GM21786 (cell line): ENCODE measurements at regions not wholly inside any gene's neighbourhood (a gene's known extent, or its start where the extent isn't known, plus 50 kb on each side); places are given as distances from the start of the nearest gene placed in this dataset.
"Not testable (repeated sequence)": the region's sequence is repeated elsewhere in the genome, so short reads cannot be mapped to it uniquely, and the experiment has no call there.

Experiments
- ATAC-seq: cut with Tn5 transposase; IDR thresholded peaks from one replicate; pipeline ENCODE4 v1.9.1; 2021; ENCODE audit not compliant: unreplicated experiment

DNA sequence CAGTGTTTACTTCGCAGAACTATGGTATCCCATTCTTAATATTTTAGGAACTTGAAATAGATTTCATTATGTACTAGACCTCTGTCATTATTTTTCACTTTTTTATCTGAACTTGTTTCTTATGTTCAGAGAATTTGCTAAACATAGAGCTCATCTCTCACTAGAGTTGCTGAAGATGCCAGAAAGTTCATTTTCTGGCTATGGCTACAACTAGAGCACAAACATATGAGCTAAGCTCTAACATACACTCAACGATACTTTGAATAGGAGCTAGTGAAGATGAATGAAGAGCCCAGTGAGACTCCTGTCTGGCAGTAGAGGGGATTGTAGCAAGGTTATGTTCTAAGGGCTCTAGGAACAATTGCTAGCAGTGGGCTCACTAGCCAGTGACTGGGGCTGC is 582.2 kb downstream of the KIF4B start:
- no peak for ATAC-seq

DNA sequence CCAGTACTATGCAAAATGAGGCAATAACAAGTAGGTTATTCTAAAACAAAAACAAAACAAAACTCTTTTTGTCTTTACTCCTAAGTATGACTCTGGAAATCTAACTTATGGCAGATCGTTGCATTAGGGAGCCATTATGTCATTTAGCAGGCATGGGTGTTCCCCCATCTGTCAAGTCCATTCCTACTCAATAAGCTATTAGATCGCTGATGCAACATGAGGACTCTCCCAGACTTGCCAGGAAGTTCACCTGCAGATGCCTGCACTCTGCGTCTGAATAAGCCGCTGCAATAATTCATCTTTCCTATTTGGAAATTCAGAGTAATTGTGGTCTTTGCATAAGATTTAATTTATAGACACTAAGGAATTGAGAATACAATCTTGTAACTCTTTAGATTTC is 585.0 kb downstream of the KIF4B start:
- no peak for ATAC-seq

DNA sequence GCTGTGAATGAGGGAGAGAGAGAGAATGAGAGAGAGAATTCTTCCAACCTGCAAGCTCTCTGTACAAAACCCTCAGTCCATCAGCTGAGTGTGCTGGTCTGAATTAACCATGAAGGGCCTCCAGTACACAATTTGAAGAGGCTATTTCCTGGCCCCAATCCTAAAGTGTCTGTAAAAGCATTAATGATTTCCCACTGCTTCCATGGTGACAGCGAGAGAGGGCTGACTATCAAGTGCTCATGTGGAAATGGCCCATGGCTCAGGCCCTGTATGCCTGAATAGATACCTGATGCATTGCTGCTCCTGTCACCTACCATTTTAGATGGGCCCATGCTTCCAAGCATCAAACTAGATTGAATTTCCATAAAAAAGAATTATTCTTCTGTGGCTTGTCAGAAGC is 592.4 kb downstream of the KIF4B start:
- no peak for ATAC-seq

GRCh38 chr5:155616779-155617392 is 603.3 kb downstream of the KIF4B start:
- peak; percentile 78 for ATAC-seq

- ATAC-seq, result no peak
These were observed 606.1 kb downstream of the KIF4B start for GRCh38 chr5:155619688-155620087.

- no peak for ATAC-seq
These were observed 607.4 kb downstream of the KIF4B start for GRCh38 chr5:155620821-155621410.

DNA sequence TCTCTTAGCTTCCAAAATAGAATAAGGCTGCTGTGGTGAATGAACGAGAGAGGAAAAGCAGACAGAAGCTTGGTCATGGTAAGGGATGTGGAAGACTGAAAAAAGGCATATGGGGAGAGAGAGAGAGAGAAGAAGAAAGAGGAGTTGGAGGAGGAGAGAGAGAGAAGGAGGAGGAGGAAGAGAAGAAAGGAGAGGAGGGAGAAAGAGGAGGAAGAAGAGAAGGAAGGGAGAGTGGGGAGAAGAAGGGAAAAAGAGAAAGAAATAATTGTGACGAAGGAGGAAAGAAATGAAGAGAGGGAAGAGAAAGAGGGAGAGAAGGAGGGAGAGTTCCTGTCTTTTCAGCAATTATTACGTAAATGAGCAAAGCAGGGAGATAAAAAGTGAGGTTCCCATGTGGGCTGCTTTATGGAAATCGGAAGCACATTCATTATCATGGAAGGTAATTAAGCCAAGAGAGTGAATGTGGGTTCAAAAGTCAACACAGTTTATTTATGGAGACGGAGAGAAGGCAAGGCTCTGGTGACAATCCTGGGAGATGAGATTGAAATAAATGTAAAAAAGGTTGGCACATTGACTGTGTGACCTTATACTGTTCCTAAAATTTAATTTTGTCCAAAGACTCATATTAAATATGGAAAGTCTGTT is 611.2 kb downstream of the KIF4B start:
- no peak for ATAC-seq

DNA sequence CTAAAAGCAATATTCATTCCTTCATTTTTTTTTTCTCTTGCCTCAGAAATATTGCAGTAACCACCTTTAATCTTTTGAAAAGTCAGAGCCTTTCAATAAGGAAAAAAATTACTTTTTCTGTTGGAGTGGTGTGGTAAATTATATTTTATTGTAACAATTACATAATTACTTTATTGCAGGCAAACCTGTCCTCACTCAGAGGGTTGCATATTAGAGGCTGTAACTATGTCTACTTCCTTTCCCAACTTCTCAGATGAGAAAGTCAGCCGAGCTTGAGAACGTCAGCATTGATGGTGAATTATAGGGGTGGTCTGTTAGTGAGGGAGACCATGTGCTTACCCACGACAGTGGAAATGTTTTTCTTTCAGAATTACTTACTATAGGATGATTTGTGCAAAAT is 611.8 kb downstream of the KIF4B start:
- ATAC-seq, result no peak

GRCh38 chr5:155625897-155626543 is 612.5 kb downstream of the KIF4B start:
- ATAC-seq, result no peak

- no peak for ATAC-seq
These were observed 613.0 kb downstream of the KIF4B start for GRCh38 chr5:155626592-155626991.

DNA sequence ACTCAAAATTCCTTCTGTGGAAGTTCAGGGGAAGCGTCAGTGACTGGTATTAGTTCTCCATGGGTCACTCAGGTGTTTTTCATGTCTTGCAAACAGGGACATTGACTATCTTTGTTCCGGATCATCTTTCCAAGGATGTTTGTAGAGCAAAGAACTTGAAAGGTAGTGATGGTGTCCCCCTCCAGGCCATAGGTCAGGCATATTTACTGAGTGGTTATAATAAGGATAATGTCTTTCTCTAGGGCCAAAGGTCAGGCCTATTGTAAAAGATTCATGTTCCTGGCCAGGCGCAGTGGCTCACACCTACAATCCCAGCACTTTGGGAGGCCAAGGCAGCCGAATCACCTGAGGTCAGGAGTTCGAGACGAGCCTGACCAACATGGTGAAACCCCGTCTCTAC is 614.8 kb downstream of the KIF4B start:
- no peak for ATAC-seq

DNA sequence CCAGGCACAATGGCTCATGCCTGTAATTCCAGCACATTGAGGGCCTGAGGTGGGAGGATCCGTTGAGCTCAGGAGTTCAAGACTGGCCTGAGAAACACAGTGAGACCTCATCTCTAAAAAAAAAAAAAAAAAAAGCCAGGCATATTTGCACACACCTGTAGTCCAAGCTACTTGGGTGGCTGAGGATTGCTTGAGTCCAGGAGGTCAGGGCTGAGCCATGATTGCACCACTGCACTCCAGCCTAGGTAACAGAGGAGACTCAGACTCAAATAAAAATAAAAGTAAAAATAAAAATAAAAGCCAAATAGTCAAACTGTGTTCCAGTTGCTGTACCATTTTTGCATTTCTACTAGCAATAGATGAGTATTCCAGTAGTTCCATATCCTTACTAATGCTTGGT is 616.0 kb downstream of the KIF4B start:
- no peak for ATAC-seq

DNA sequence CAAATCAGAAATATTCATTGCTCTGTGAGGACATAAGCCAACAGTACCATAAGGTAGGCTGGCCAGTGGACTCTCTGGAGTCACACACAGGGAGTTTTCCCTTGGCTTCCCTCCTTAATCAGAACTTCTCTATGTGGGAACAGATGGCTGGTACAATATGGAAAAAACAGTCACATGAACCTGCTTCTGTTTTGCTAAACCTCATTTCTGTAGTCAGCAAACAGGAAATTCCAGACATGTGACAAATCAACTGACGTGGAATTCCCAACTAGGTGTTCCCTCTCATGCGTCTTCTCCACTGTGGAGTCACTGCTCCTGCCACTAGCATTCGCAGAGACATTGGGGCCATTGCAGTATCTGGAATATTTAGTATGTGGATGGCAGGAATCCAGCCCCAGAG is 617.6 kb downstream of the KIF4B start:
- ATAC-seq, result no peak

DNA sequence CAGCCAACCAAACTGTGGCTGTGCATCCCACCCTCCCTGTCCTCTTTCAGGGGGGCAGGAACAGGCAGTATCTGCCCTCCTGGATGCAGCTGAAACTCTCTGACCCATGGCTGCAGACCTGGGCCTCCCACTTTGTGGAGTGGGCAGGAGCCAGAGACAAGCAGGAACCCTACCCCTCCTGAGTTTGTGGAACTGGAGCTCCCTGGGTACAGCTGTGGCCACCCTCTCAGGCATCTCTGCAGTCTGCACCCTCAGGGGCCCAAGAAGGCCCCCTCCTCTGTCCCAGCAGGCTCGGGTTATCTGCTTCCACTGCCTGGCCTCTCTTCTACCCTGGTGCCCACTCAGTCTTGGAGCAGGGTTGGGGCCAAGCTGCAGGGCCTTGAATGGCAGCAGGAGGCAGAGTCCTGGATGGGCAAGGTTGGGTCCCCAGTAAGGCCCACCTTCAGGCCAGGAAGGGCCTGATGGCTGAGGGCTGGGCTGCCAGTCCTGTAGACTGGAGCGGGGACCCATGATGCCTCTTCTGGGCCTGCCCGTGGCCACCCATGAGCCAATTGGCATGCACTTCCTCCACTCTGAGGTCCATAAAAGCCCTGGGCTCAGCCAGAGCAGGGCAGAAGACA is 619.9 kb downstream of the KIF4B start:
- ATAC-seq, result no peak

DNA sequence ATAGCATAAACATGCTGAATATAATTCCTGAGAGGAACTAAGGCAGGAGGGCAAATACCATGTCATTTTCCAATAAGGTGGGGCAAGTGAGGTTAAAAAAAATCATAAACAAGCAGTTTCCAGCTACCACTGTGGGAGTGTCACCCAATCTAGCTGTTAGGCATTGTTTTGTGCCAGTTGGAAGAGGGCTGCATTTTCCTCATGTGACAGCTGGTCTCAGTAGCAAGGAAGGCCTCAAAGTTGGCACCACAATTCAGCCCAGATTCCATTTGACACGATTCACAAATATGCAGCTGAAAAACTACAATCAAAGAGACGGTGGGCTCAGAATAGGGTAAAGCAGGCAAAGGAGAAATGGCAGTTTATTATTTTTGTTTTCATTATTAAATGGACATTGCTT is 636.1 kb downstream of the KIF4B start:
- ATAC-seq, result no peak

DNA sequence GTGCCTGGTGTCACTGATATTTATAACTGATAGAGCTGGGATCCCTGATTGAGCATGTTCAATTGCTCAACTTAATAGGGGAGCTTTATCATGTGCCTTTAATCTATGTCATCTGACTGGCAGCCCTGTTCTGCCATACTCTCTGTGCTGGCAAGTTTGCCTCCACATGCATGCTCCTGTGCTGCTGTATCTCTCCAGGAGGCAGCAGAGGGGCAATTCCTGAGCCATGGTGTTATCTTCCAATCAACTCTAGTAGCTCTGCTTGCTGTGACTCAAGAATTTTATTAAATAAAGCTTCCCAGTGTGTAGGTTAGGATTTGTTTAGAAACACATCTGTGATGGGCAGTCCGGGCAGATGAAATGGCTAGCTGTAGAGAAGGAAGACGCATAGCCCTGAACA is 642.0 kb downstream of the KIF4B start:
- ATAC-seq, result no peak

DNA sequence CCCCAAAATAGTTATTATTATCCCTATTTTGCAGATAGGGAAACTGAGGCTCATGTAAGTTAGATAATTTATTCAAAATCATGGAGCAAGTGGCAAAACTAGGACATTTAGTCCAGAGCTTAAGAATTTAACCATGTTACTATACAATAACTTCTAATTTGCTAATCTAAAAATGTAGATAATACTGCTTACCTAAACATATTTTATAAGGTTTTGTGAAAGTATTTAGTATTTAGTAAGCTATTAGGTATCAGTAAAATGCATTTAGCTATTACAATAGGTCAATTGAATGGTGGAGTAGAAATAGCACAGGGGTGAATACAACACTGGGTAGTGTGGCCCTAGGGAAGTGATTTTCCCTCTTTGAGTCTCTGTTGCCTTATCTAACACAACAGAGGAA is 648.3 kb downstream of the KIF4B start:
- ATAC-seq, result no peak

GRCh38 chr5:155665361-155665760 is 651.8 kb downstream of the KIF4B start:
- no peak for ATAC-seq

GRCh38 chr5:155672001-155672400 is 655.0 kb upstream of the SGCD start:
- not testable (repeated sequence) for ATAC-seq

DNA sequence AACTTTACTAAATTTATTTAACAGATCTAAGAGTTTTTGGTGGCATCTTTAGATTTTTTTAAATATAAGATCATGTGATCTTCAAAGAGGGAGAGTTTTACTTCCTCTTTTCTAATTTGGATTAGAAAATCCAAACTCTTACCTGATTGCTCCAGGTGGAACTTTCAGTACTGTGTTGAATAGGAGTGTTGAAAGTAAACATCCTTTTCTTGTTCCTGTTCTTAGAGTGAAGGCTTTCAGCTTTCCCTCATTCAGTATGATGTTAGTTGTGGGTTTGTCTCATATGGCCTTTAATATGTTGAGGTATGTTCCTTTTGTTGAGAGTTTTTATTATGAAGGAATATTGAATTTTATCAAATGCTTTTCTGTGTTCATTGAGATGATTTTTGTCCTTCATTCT is 650.0 kb upstream of the SGCD start:
- no peak for ATAC-seq

DNA sequence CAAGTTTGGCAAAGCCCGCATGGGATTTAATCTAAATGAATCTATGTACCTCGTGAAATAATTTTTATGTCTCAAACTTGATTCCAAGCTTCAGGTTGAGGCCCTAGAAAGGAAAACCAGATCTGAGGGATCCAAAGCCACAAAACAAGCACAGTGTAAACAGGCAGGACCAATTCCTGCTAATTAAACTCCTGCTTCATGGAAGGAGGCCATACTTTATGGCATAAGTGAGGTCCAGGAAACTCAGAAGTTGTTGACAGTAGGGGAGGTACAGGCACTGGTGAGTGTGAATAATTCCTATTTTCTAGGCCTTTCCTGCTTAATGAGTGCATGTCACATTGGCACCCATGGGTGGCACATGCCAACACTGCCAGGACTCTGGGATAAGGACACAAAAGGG is 648.6 kb upstream of the SGCD start:
- no peak for ATAC-seq

- no peak for ATAC-seq
These were observed 647.4 kb upstream of the SGCD start for GRCh38 chr5:155679530-155679929.
